Tibial artery (tissue), 4 donors: ENCODE measurements at regions not wholly inside any gene's neighbourhood (a gene's known extent, or its start where the extent isn't known, plus 50 kb on each side); places are given as distances from the start of the nearest gene placed in this dataset.

Experiments used
- DNase-seq, 2 donors: peaks; one replicate each; pipeline ENCODE4 v3.0.0-alpha.2; 2019
- H3K27ac ChIP-seq, 2 donors: fragments of 200-600 bp; sonication (generic) in 1 of 2; 1 replicate in 1 of 2; 2 replicates in 1 of 2; pipeline ENCODE4 v1.5.1; 2018 to 2019; ENCODE audit warnings: mild to moderate bottlenecking in 1 of 2
- H3K27me3 ChIP-seq, 2 donors: fragments of 200-600 bp; sonication (generic) in 1 of 2; one replicate each; pipeline versions ENCODE4 v1.5.1 to v1.6.0; 2016 to 2019
- H3K36me3 ChIP-seq, 3 donors: fragments of 200-600 bp; sonication (generic) in 2 of 3; one replicate each; pipeline ENCODE4 v1.5.1; 2016 to 2019; ENCODE audit warnings: mild to moderate bottlenecking in 2 of 3
- H3K4me1 ChIP-seq, 4 donors: fragments of 200-600 bp; sonication (generic) in 2 of 4; 1 replicate in 3 of 4; 2 replicates in 1 of 4; pipeline ENCODE4 v1.5.1; 2016 to 2019
- H3K4me3 ChIP-seq, 2 donors: fragments of 200-600 bp; sonication (generic) in 1 of 2; 1 replicate in 1 of 2; 2 replicates in 1 of 2; pipeline ENCODE4 v1.5.1; 2018 to 2019; ENCODE audit warnings: mild to moderate bottlenecking in 2 of 2
- H3K9me3 ChIP-seq, 3 donors: fragments of 200-600 bp; sonication (generic) in 1 of 3; one replicate each; pipeline ENCODE4 v1.5.1; 2016 to 2019
- CTCF ChIP-seq, 2 experiments: fragments of 200-600 bp in 1 of 2; fragments of 450-650 bp in 1 of 2; IDR thresholded peaks; one replicate each; pipeline ENCODE4 v1.5.1; 2017 to 2019; ENCODE audit warnings: antibody characterized with exemption in 2 of 2, mild to moderate bottlenecking in 1 of 2, moderate library complexity in 1 of 2
- intact Hi-C: fragments of 100-400 bp; cut with DNase I; formaldehyde crosslinking; loops from one replicate; pipeline ENCODE4 v1.15.0; 2023; ENCODE audit warnings: low total_unique reads

- no peak overlapping the region for H3K27ac ChIP-seq
- H3K4me1 ChIP-seq, result peaks cover 0 to 7% (median 0%) of the 10 kb centered on the region in 4 donors
- intact Hi-C loops, result no loop called here
These were observed 240.8 kb upstream of the ZNF462 start for GRCh38 chr9:106622164-106622487.

GRCh38 chr9:106623558-106623957 lies 239.4 kb upstream of the ZNF462 start:
- no peak overlapping the region for H3K4me3 ChIP-seq
- intact Hi-C loops, result no loop called here
- TF ChIP-seq CTCF (IDR thresholded peaks at IDR 0.05), result no peak
- peaks cover 0 to 7% (median 0%) of the 10 kb centered on the region in 4 donors for H3K4me1 ChIP-seq
- no peak for DNase-seq
- H3K36me3 ChIP-seq, result no peaks in the 10 kb centered on the region
- H3K27ac ChIP-seq, result no peak overlapping the region
- H3K27me3 ChIP-seq, result no peaks in the 10 kb centered on the region
- H3K9me3 ChIP-seq, result no peaks in the 10 kb centered on the region

More at GRCh38 chr9:106622164-106622487, 240.8 kb upstream of the ZNF462 start:
- Histone ChIP-seq H3K4me3 (no peak overlapping the region), H3K36me3 (no peaks in the 10 kb centered on the region), H3K9me3 (no peaks in the 10 kb centered on the region), H3K27me3 (no peaks in the 10 kb centered on the region)
- DNase-seq, result no peak
- no peak for TF ChIP-seq CTCF (IDR thresholded peaks at IDR 0.05)

DNA sequence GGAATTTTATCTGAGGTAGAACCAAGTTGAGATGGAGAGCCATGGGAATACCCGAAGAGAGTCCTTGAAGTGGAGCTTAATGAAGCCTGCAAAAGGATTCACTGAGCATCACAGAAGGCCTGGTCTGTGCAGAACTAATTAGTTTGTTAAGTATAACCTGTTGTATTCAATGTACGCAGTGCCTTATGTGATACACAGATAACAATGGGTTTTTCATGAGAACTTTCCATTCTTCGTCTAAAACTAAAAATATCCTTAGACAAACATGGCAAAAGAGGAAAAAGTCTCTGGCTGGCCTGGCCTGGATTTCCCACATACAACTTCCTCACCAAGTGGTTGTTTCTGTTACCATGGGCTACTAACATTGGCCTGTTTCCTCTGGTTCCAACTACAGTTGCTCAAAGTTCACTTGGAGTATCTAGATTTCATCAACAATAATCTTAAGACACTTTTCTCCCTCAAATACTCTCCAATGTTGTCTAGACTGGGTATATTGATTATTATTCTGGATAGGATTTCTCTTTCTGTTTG lies 237.6 kb upstream of the ZNF462 start:
- no peaks in the 10 kb centered on the region for H3K9me3 ChIP-seq
- DNase-seq, result no peak
- no peaks in the 10 kb centered on the region for H3K36me3 ChIP-seq
- TF ChIP-seq CTCF (IDR thresholded peaks at IDR 0.05), result no peak
- no peak overlapping the region for H3K27ac ChIP-seq
- no peaks in the 10 kb centered on the region for H3K27me3 ChIP-seq
- intact Hi-C loops, result no loop called here
- no peak overlapping the region for H3K4me3 ChIP-seq
- peaks cover 0 to 7% (median 0%) of the 10 kb centered on the region in 4 donors for H3K4me1 ChIP-seq

DNA sequence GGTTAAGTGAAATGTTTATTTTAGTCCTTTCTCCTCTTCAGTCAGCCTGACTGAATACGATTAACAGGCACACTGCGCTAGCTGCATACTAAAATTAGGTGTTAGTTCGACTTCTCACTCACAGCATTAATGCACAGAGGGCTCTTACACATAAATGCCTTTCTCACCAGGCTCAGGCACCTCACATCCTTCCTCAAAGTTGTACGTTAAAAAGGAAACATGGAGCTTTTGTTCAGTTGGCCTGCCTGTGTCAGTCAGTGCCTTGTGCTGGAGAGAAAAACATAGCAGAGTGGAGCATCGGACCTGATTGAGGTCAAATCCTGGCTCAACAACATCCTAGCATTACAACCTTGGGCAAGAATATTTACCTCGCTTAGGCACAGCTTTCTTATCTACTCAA lies 236.0 kb upstream of the ZNF462 start:
- no peaks in the 10 kb centered on the region for H3K27me3 ChIP-seq
- no peak overlapping the region for H3K27ac ChIP-seq
- no peak for DNase-seq
- intact Hi-C loops, result no loop called here
- TF ChIP-seq CTCF (IDR thresholded peaks at IDR 0.05), result no peak
- no peak overlapping the region for H3K4me3 ChIP-seq
- peaks cover 0 to 7% (median 0%) of the 10 kb centered on the region in 4 donors for H3K4me1 ChIP-seq
- H3K36me3 ChIP-seq, result no peaks in the 10 kb centered on the region
- H3K9me3 ChIP-seq, result no peaks in the 10 kb centered on the region

GRCh38 chr9:106632621-106633020 lies 230.3 kb upstream of the ZNF462 start:
- no peaks in the 10 kb centered on the region for H3K9me3 ChIP-seq
- no peaks in the 10 kb centered on the region for H3K36me3 ChIP-seq
- no peak for TF ChIP-seq CTCF (IDR thresholded peaks at IDR 0.05)
- H3K27ac ChIP-seq, result no peak overlapping the region
- H3K4me1 ChIP-seq, result no peaks in the 10 kb centered on the region
- intact Hi-C loops, result no loop called here
- no peak for DNase-seq
- no peak overlapping the region for H3K4me3 ChIP-seq
- H3K27me3 ChIP-seq, result no peaks in the 10 kb centered on the region

DNA sequence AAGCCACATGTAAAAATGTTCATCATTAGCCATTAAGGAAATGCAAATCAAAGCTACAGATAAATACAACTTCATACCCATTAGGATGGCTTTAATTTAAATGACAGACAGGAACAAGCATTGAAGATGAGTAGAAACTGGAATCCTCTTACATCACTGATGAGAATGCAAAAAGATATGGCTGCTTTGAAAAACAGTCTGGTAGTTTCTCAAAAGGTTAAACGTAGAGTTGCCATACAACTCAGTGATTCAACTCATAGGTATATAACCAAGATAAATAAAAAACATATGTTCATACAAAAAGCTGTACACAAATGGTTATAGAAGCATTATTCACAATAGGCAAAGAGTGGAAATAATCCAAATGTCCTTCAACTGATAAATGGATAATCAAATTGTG lies 228.8 kb upstream of the ZNF462 start:
- Histone ChIP-seq H3K27me3 (no peaks in the 10 kb centered on the region), H3K36me3 (no peaks in the 10 kb centered on the region), H3K9me3 (no peaks in the 10 kb centered on the region), H3K4me3 (no peak overlapping the region), H3K27ac (no peak overlapping the region), H3K4me1 (no peaks in the 10 kb centered on the region)
- no peak for TF ChIP-seq CTCF (IDR thresholded peaks at IDR 0.05)
- intact Hi-C loops, result no loop called here
- DNase-seq, result no peak
